NOMO-1 treated with DMSO at 0.1 percent for 48 hours (cell line): ENCODE measurements at regions not wholly inside any gene's neighbourhood (a gene's known extent, or its start where the extent isn't known, plus 50 kb on each side); places are given as distances from the start of the nearest gene placed in this dataset.
A peak's percentile ranks its signal among the peaks of the same experiment; 100 is the strongest.
"Not testable (repeated sequence)": the region's sequence is repeated elsewhere in the genome, so short reads cannot be mapped to it uniquely, and the experiment has no call there.

Source experiments
- DNase-seq: peaks from one replicate; lab custom pipeline; 2025; ENCODE audit not compliant: unreplicated experiment; lab: John Stamatoyannopoulos, UW

DNA sequence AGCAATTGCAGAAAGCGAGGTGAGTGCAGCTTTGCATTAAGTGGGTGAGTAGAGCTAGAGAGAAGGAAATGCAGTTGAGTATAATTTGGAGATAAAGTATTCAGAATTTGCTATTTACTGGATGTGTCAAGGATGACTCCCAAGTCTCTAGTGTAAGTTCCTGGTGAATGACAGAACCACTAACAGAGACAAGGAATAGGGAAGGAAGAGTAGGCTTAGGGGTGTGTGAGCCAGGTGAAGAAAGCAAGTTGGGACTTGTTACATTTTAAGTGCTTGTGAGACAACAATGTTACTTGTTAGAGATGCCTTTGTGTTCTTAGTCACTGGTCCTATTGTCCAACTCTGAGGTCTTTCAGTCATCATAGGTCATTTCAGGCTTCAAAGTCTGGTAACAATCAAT is 70.8 kb downstream of the TBC1D26 start:
- DNase-seq = not testable (repeated sequence)

DNA sequence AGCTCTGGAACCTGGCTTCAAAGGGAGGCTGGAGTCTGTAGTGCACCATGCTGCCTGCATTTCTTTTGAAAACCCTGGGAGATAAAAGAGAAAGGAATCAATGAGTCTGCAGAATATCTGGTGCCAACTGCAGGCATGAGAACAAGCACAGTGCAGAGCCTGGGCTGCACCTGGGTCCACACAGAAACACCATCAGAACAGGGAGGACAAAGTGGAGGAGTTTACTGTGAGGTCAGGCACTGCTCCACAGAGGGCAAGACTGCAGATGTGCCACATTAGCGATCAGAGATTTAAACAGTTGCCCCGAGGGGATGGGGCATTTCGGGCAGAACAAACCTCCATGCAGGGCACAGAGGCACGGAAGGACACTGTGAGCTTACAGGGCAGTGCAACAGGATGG is 74.7 kb downstream of the TBC1D26 start:
- not testable (repeated sequence) for DNase-seq

DNA sequence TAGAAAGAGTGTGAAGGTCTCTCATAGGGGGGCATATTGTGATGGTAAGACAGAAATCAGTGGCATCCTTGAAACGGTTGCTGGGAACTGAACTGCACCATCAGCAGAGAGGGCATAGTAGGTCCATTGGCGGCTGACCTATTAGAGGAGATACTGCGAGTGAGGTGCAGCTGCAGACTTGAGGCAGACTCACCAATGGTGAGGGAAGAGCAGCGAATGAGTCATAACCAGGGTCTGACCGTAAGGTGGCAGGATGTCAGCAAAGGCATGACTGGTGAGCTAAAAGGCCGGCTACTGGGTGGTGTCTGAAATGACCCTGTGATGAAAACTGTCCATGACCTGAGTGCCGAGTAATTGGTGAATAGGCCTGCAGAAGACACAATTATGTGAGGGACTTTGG is 81.3 kb downstream of the TBC1D26 start:
- not testable (repeated sequence) for DNase-seq

DNA sequence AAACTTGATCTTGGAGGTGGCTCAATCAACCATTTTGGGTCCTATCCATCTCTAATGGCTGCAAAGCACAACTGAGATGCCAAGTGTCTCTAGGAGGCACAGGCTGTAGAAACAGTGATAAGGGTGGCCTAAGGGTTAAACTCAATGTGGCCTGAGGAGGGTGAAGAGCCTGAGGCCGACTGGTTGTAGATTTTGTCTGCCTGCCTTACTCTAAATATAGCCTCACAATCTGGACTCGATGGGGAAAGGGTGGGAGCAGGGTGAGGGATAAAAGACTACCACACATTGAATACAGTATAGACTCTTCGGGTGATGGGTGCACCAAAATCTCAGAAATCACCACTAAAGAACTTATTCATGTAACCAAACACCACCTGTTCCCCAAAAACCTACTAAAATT is 81.9 kb downstream of the TBC1D26 start:
- DNase-seq = not testable (repeated sequence)

DNA sequence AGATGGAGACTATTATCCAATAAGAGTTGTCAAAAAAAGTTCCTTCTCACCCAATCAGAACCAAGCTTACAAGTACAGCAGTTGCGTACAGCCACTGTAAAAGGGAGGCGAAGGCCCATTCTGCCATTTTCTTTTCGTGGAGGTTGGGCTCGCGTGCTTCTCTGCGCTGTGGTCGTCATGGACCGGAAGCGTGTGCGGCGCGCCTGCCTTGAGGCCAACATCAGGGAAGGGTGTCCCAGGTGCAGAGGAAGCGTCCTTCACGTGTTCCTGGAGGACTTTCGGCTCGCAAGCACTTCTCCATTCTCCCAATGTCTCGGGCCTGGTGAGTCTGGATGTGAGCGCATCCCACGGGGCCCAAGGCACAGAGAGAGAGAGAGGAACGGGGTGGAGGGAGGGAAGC is 85.8 kb downstream of the TBC1D26 start:
- not testable (repeated sequence) for DNase-seq

DNA sequence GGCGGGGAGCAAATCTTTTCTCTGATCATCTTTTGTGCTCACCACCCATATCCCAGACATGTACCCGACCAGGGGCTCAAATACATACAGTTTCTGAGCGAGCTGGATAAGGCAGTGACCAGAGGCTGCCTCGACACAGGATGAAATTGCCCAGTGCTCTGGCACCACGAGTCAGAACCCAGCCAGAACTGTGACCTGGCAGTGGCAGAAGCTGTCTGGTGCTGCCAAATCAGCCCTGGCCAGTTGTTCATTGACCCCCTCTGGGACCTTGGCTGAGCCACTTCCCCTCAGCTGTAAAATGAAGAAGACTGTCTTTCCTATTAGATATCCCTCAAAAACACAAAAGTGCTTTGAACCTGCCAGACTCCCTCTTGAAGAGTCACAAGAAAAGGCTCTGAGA is 90.2 kb downstream of the TBC1D26 start:
- DNase-seq = not testable (repeated sequence)

DNA sequence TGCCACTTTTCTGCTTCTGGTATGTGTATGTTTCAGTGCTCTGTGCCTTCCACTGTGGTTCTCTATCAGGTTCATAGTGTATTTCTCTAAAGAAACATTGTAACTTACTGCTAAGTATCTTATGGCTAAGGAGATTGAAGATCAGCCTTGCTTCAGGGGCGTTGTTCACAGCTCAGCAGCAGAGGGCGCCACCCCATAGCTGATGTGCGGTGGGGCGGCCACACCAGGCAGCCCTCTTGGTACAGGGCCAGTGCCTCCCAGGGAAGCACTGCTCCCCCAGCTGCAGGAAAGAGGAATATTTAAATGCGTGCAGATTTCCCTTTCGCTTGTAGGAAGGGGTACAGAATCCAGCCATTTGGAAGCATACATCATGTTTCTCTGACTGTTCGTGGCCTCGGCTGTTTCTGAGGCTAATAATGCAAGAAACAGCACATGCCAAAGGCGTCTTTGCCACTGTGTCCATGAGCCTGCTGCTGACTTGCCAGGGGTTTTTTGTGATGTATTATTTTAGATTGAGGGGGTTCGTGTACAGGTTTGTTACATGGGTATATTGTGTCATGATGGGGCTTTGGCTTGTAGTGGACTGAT is 96.7 kb downstream of the TBC1D26 start:
- DNase-seq = peak; percentile 58

DNA sequence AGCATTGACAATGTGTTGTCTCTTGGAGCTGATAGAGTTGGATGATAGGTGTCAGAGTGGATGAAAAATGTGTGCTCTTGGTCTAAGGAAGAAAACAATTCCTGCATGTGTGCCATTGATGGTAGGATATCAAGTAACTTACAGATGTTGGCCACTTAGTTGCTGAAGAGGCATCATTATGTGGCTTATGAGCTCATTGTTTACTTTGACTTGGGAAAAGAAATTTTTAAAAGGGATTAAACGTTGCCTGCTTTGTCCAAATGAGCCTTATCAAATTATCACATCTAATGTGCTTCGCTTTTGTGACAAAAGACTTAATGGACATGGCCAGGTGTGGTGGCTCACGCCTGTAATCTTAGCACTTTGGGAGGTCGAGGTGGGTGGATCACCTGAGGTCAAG is 98.1 kb downstream of the TBC1D26 start:
- not testable (repeated sequence) for DNase-seq

DNA sequence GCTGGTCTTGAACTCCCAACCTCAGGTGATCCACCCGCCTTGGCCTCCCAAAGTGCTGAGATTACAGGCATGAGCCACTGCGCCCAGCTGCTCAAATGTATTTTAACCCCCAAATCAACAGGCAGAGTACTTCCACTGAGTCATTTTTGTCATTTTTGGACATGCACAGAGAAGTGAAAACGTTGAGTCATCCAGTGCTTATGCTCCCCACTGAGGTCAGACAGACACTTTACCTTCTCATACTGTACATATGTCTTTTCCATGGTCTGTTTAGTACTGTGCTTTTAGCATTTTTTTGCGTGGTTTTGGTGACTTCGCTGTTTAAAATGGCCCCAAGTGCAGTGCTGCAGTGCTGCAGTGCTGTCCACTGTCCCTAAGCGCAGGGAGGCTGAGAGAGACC is 99.1 kb downstream of the TBC1D26 start:
- peak; percentile 96 for DNase-seq

DNA sequence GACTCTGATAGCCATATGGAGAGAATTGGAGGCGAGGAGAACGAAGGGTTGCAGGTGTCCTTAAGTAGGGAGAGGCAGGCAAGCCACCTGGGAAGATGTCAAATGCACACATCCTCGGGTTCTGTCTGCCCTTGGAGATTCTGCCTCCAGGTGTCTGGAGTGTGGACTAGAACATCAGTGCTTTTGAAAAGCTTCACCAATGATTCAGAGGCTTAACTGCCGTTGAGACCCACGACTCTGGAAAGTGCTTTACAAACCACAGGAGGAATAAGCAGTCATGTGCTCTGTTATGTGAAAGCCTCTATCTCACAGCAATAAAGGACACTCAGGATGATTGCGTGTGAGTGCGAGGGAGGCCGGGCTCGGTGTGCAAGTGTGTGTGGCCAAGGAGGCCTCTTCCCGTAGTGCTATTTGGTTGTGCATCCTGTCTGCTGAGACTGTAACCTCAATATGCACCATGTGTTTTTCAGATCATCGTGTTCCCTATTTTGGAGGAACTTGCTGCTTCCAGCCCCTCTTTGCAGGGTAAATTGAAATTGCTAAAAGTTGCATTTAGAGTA is 100.9 kb downstream of the TBC1D26 start:
- DNase-seq = peak; percentile 49

DNA sequence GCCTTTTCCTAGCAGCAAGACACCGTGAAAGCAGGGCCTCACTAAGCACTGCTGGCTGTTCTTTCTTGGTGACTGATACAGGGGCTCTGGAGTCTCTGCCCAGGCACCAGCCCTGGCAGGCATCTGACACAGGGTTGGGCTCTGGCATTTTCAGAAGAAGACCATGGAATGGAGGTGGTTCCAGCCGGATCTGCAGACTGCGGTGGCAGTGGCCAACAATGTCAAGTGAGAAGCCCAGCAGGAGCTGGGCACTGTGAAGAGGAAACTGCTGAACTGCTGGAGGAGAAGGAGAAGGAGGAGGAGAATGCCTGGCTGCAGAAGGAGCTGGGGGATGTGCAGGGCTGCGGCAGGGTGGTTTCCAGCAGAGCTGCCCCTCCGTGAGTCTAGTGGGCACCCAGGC is 101.8 kb downstream of the TBC1D26 start:
- DNase-seq = not testable (repeated sequence)

DNA sequence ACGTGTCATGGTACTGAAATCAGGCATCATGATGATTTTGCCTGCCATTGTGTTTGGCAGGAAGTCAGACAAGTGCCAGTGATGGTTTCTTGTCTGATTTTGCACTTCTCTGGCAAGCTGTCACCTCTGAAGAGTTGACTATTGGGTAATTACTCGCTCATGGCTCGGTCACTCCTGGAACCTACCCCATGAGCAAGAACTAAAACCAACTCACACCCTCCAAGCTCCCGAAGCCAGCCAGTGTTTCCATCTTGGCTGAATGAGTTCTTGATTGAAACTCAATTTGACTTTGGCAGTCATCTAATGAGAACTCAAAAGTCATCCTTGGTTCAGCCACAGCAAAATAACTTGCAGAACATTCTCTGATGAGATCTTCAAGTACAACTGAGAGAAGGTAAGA is 103.4 kb downstream of the TBC1D26 start:
- not testable (repeated sequence) for DNase-seq

DNA sequence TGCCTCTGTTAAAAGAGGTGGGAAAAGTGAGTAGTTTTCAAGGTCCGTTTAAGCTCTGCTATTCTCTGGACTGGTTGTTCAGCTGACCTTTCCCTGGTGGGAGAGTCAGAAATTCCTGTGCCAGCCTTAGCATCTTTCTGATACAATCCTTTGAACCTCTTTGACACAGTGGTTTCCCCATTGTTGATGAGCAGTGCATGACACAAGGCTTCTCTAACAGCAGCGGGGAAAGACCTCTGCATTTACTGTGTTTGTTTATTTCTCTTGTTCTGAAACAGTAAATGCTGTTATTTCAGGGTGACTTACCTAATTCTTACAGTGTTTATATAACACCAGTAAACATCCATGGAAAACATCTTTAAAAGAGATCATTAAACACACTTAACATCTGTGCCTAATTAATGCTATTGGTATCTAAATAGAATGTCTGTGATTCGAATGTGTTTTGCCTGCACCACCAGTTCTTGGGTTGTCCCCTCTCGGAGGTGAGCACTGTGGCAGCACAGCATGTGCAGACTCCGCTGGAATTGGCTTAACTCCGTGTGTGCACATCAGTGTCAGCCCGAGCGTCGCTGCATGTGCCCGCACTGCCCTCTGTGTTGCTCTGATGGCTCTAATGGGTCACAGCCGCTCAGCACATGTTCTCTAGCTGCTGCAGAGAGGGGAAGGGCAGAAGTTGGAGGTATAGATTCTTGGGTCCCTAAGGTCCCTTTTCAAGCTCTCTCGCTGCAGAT is 104.3 kb downstream of the TBC1D26 start:
- DNase-seq = not testable (repeated sequence)

DNA sequence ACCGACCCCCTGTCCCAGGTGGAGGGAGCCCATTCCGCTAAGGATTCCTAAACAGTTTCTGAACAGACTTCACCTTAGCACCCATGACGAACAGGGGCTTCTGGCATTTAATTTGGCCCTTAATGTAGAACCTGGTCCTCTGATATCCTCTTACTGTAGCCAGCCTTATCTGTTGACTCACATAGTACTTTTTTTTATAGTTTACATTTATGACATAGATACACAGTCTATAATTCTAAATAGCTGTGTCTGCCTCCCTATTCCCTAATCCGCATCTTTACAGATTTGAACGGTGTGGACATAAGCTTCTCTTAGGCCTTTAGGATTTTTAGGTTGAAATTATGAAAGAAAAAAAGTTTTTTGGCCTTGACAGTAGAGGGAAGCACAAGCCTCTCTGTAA is 104.9 kb downstream of the TBC1D26 start:
- DNase-seq = not testable (repeated sequence)

DNA sequence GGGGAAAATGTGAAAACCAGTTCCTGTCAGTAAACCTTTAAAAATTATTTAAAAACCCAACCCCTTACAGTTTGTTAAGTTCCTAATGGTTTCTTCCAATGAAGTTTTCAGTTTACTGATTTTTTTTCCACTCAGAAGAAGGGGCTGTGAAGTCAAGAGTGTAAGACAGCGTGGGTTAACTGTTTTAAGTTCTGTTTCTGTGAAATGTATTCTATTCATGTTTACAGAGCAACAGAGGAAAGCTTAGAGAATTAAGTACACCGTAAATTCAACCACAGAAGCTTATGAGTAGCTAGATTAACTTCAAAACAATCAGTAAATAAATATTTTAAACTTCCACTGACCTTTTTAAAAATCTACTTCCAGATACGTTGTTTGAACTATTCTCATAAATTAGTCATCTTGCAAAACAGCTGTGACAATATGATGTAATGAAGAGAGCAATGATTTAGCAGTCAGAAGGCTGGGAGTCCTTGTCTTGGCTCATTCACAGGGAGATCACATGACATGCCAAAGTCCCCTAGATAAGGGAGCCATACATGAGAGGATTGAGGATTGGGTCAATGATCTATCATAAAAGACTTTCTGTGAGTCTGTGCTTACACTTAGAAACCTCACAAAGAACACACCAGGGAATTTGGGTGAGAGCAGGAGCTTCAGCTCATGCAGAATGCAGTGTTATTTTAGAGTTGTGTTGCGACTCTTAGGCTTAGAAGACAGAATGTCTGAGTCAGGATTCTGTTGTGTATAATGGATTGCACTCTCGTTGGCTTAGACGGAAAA is 97.3 kb upstream of the ADORA2B start:
- not testable (repeated sequence) for DNase-seq

DNA sequence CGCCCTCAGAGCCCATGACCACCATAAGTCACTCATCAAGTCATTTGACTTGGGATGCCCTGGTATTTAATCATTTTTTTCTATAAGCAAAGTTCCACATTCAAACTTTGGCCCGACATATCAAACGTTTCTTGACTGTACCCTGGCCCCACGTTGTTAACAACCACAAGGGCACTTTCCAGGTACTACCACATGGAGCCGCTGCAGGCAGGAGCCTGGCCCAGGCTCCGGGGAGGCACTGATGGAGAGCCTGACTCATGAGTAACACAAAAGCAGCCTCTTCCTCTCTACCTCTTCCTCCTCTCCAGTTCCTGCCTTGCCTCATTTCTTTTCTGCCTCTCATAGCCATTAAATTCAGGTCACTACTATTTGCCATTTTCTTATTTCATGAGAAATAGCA is 95.9 kb upstream of the ADORA2B start:
- DNase-seq = peak; percentile 76

DNA sequence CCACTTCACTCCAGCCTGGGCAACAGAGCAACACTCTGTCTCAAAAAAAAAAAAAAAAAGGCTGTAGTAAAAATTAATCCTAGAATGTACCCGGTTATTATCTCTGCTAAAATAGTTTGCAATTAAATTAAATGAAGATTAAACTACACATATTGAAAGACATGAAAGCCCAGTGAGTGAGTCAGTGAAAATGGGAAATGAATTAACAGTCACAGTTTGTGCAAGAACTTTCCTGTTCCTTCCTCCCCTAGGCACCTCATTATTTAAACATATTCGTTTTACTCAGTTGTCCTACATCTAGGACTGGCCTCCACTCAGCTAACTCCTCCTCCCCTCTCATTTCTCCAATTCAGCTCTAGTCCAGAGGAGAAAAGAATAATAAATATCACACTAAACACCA is 94.9 kb upstream of the ADORA2B start:
- peak; percentile 22 for DNase-seq

DNA sequence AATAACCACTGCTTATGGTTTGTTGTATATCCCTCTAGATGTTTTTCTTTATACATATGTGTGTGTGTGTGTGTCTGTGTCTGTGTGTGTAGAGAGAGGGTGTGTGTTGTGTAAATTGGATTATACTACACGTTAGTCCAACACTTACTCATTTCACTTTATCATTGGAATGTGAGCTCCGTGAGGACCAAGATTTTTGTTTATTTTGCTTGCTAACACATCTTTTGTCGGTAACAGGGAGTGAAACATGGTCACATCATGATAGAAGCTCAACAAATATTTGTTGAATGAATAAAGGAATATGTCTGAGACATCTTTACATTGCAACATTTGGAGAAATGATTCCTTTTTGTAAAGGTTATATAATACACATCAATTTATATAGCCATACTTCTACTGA is 94.2 kb upstream of the ADORA2B start:
- not testable (repeated sequence) for DNase-seq

DNA sequence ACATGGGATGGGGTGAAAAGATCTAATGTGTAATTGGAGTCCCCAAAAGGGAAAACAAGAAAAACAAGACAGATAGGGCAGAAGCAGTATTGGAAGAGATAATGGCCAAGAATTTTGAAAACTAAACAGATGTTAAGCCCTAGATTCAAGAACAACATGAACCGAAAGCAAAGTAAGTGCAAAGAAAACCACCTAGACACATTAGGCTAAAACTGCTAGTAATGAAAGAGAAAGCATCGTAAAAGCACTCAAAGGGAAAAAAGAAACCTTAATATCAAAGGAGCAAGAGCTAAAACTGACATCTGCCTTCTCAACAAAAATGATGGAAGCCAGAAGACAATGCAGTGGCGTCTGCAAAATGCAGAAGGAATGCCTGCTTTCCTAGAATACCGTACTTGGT is 92.1 kb upstream of the ADORA2B start:
- DNase-seq = not testable (repeated sequence)

DNA sequence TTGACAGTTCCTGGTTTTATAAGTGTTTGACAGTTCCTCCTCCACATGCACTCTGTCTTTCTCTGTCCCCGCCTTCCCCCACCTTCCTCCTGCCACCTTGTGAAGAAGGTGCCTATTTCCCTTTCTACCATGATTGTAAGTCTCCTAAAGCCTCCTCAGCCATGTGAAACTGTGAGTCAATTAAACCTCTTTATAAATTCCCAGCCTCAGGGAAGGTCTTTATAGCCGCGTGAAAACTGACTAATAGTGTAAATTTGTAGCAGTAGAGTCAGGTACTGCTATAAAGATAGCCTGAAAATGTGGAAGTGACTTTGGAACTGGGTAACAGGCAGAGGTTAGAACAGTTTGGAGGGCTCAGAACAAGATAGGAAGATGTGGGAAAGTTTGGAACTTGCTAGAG is 88.7 kb upstream of the ADORA2B start:
- not testable (repeated sequence) for DNase-seq

DNA sequence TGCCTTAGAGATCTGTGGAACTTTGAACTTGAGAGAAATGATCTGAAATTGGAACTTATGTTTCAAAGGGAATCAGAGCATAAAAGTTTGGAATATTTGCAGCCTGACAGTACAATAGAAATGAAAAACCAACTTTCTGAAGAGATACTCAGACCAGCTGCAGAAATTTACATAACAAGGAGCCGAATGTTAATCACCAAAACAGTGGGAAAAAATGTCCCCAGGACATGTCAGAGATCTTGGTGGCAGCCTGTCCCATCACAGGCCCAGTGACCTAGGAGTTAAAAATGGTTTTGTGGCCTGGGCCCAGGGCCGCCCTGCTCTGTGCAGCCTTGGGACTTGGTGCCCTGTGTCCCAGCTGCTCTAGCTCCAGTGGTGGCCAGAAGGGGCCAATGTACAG is 88.2 kb upstream of the ADORA2B start:
- not testable (repeated sequence) for DNase-seq

DNA sequence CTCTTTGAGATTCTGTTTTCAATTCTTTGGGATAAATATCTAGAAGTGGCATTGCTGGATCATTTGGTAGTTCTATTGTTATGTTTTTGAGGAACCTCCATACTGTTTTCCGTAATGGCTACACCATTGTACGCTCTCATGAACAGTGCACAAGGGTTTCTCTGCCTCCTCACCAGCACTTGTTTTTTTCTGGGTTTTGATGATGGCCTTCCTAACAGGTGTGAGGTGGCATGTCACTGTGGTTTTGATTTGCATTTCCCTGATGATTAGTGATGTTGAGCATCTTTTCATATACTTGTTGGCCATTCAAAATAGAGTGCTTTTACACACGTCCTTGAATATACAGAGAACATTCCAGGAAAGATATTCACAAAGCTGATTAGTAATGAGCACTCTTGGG is 86.8 kb upstream of the ADORA2B start:
- DNase-seq = not testable (repeated sequence)
